ENCODE measurements at regions not wholly inside any gene's neighbourhood (a gene's known extent, or its start where the extent isn't known, plus 50 kb on each side); places are given as distances from the start of the nearest gene placed in this dataset.

- DNase-seq (ENCODE audit: low read depth in 2 of 2) = peak; percentile 67 to 71
- no peak overlapping the region for H3K4me3 ChIP-seq (replicated peaks in 1 of 2; ENCODE audit: low read depth in 2 of 2, low read length in 2 of 2)
- TF ChIP-seq, protein P1, sequence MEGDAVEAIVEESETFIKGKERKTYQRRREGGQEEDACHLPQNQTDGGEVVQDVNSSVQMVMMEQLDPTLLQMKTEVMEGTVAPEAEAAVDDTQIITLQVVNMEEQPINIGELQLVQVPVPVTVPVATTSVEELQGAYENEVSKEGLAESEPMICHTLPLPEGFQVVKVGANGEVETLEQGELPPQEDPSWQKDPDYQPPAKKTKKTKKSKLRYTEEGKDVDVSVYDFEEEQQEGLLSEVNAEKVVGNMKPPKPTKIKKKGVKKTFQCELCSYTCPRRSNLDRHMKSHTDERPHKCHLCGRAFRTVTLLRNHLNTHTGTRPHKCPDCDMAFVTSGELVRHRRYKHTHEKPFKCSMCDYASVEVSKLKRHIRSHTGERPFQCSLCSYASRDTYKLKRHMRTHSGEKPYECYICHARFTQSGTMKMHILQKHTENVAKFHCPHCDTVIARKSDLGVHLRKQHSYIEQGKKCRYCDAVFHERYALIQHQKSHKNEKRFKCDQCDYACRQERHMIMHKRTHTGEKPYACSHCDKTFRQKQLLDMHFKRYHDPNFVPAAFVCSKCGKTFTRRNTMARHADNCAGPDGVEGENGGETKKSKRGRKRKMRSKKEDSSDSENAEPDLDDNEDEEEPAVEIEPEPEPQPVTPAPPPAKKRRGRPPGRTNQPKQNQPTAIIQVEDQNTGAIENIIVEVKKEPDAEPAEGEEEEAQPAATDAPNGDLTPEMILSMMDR (IDR thresholded peaks at IDR 0.05; ENCODE audit: low read depth, low read length) = peak; percentile 40
Observed at GRCh38 chr14:60349663-60350365, 100.8 kb downstream of the PPM1A start.

DNA sequence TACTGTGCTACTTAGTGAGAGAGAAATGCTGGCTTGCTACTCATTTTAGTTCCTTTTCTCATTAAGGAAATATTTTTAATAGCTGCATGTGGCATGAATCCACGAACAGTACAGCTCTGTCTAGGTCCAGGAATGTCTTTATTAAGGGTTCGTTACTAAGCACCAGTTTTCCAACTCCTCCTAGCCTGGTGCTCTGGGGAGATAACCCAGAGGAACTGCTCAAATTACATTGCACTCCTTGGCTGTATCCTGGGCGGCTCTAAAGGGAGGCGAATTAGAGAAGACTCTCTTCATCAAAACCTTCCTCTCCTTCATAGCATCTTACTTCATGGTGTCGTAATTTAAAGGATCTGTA lies 101.3 kb downstream of the PPM1A start:
- TF ChIP-seq, protein P1 (IDR thresholded peaks at IDR 0.05; ENCODE audit: low read depth, low read length) = no peak
- H3K4me3 ChIP-seq (replicated peaks in 1 of 2; ENCODE audit: low read depth in 2 of 2, low read length in 2 of 2) = no peak overlapping the region
- peak; percentile 5 to 9 for DNase-seq (ENCODE audit: low read depth in 2 of 2)

- H3K4me3 ChIP-seq (replicated peaks in 1 of 2; ENCODE audit: low read depth in 2 of 2, low read length in 2 of 2) = no peak overlapping the region
- no peak for DNase-seq (ENCODE audit: low read depth in 2 of 2)
- TF ChIP-seq, protein P1 (IDR thresholded peaks at IDR 0.05; ENCODE audit: low read depth, low read length) = no peak
Observed at GRCh38 chr14:60353420-60353819, 104.4 kb downstream of the PPM1A start.

DNA sequence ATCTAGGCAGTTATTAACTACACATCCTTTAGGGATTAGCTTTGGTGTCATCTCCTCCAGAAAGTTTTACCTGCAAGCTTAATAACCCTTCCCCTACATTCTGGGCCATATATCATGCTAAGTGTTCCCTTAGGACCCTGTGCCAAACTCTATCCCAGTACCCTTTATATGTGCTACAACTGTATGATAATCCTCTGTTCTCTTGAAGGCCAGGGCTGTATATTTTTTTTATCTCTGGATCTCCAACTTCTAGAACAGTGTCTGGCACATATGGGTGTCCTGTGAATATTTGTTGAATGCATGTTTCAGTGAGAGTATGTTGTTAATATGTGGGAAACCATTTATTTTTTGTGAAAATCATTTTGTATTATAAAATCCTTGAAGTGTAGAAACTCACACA lies 106.7 kb downstream of the PPM1A start:
- no peak for DNase-seq (ENCODE audit: low read depth in 2 of 2)
- TF ChIP-seq, protein P1 (IDR thresholded peaks at IDR 0.05; ENCODE audit: low read depth, low read length) = no peak
- H3K4me3 ChIP-seq (replicated peaks in 1 of 2; ENCODE audit: low read depth in 2 of 2, low read length in 2 of 2) = no peak overlapping the region

DNA sequence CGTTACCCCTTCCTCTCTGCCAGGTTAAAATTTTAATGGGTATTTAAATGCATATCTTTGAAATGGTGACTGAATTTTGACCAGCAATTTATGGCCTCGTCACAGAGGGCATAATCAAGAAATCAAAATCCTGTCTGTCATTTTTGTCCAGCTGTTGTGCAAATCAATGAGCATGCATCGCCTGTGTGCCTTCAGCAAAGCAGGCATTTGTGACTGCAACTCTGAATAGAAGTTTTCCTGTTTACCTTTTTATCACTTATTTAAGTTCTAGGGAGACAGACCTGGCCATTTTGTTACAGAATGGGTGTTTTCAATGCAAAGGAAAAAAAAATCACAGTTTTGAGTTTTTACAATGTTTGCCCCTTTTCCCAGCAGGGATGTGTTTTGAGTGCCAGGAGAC lies 107.4 kb downstream of the PPM1A start:
- no peak for DNase-seq (ENCODE audit: low read depth in 2 of 2)
- H3K4me3 ChIP-seq (replicated peaks in 1 of 2; ENCODE audit: low read depth in 2 of 2, low read length in 2 of 2) = no peak overlapping the region
- TF ChIP-seq, protein P1 (IDR thresholded peaks at IDR 0.05; ENCODE audit: low read depth, low read length) = no peak

GRCh38 chr14:60356906-60357550 lies 108.0 kb downstream of the PPM1A start:
- TF ChIP-seq, protein P1 (IDR thresholded peaks at IDR 0.05; ENCODE audit: low read depth, low read length) = no peak
- no peak overlapping the region for H3K4me3 ChIP-seq (replicated peaks in 1 of 2; ENCODE audit: low read depth in 2 of 2, low read length in 2 of 2)
- DNase-seq (ENCODE audit: low read depth in 2 of 2) = no peak

Data from cardiac fibroblast (primary cell).